IPS-18c (cell line): ENCODE measurements at regions not wholly inside any gene's neighbourhood (a gene's known extent, or its start where the extent isn't known, plus 50 kb on each side); places are given as distances from the start of the nearest gene placed in this dataset.

Source experiments
- H3K4me3 ChIP-seq: 2 replicates; pipeline ENCODE4 v1.7.0; 2013; ENCODE audit warnings: low read depth, mild to moderate bottlenecking, low read length, moderate library complexity; ENCODE audit not compliant: insufficient read depth
- H3K9me3 ChIP-seq: one replicate; pipeline ENCODE4 v1.6.1; 2013; ENCODE audit warnings: mild to moderate bottlenecking, low read length, moderate library complexity; ENCODE audit not compliant: control insufficient read depth, insufficient read depth

GRCh38 chr3:187968883-187969580 lies 184.9 kb upstream of the LPP start:
- no peak overlapping the region for H3K4me3 ChIP-seq
- H3K9me3 ChIP-seq = no peaks in the 10 kb centered on the region

- Histone ChIP-seq H3K4me3 (no peak overlapping the region), H3K9me3 (no peaks in the 10 kb centered on the region)
Observed at GRCh38 chr3:187969581-187969950, 184.4 kb upstream of the LPP start.

GRCh38 chr3:187970106-187970505 lies 183.9 kb upstream of the LPP start:
- H3K4me3 ChIP-seq = no peak overlapping the region
- no peaks in the 10 kb centered on the region for H3K9me3 ChIP-seq

GRCh38 chr3:187971629-187972028 lies 182.3 kb upstream of the LPP start:
- Histone ChIP-seq H3K4me3 (no peak overlapping the region), H3K9me3 (no peaks in the 10 kb centered on the region)

GRCh38 chr3:187972454-187972853 lies 181.5 kb upstream of the LPP start:
- Histone ChIP-seq H3K9me3 (no peaks in the 10 kb centered on the region), H3K4me3 (no peak overlapping the region)

- no peaks in the 10 kb centered on the region for H3K9me3 ChIP-seq
- H3K4me3 ChIP-seq = no peak overlapping the region
Observed at GRCh38 chr3:187973977-187974870, 179.7 kb upstream of the LPP start.

GRCh38 chr3:187974871-187975271 lies 179.1 kb upstream of the LPP start:
- Histone ChIP-seq H3K9me3 (no peaks in the 10 kb centered on the region), H3K4me3 (no peak overlapping the region)

- H3K4me3 ChIP-seq = no peak overlapping the region
Observed at GRCh38 chr3:187975561-187976364, 178.2 kb upstream of the LPP start.

GRCh38 chr3:187976365-187976900 lies 177.5 kb upstream of the LPP start:
- no peak overlapping the region for H3K4me3 ChIP-seq
- H3K9me3 ChIP-seq = no peaks in the 10 kb centered on the region

More at GRCh38 chr3:187975561-187976364, 178.2 kb upstream of the LPP start:
- H3K9me3 ChIP-seq = no peaks in the 10 kb centered on the region

GRCh38 chr3:187977659-187978058 lies 176.3 kb upstream of the LPP start:
- no peak overlapping the region for H3K4me3 ChIP-seq
- no peaks in the 10 kb centered on the region for H3K9me3 ChIP-seq

- no peaks in the 10 kb centered on the region for H3K9me3 ChIP-seq
- no peak overlapping the region for H3K4me3 ChIP-seq
Observed at GRCh38 chr3:187978433-187979011, 175.4 kb upstream of the LPP start.

- Histone ChIP-seq H3K4me3 (no peak overlapping the region), H3K9me3 (no peaks in the 10 kb centered on the region)
Observed at GRCh38 chr3:187979564-187979963, 174.4 kb upstream of the LPP start.

GRCh38 chr3:187980861-187981260 lies 173.1 kb upstream of the LPP start:
- Histone ChIP-seq H3K9me3 (no peaks in the 10 kb centered on the region), H3K4me3 (no peak overlapping the region)

GRCh38 chr3:187982142-187982541 lies 171.8 kb upstream of the LPP start:
- no peak overlapping the region for H3K4me3 ChIP-seq
- H3K9me3 ChIP-seq = no peaks in the 10 kb centered on the region

GRCh38 chr3:187983484-187984124 lies 170.4 kb upstream of the LPP start:
- H3K4me3 ChIP-seq = no peak overlapping the region
- H3K9me3 ChIP-seq = no peaks in the 10 kb centered on the region

GRCh38 chr3:187985647-187986046 lies 168.3 kb upstream of the LPP start:
- Histone ChIP-seq H3K9me3 (no peaks in the 10 kb centered on the region), H3K4me3 (no peak overlapping the region)

GRCh38 chr3:187986514-187986934 lies 167.4 kb upstream of the LPP start:
- no peaks in the 10 kb centered on the region for H3K9me3 ChIP-seq
- H3K4me3 ChIP-seq = no peak overlapping the region
